NCI-H524 treated with DMSO at 0.1 percent for 48 hours (cell line): ENCODE measurements at regions not wholly inside any gene's neighbourhood (a gene's known extent, or its start where the extent isn't known, plus 50 kb on each side); places are given as distances from the start of the nearest gene placed in this dataset.

Experiments used
- DNase-seq: peaks from one replicate; lab custom pipeline; 2025; lab: John Stamatoyannopoulos, UW

- DNase-seq: no peak
These were observed 174.1 kb downstream of the DDX1 start for GRCh38 chr2:15765686-15766302.

- no peak for DNase-seq
These were observed 174.0 kb upstream of the MYCN start for GRCh38 chr2:15766303-15766861.

DNA sequence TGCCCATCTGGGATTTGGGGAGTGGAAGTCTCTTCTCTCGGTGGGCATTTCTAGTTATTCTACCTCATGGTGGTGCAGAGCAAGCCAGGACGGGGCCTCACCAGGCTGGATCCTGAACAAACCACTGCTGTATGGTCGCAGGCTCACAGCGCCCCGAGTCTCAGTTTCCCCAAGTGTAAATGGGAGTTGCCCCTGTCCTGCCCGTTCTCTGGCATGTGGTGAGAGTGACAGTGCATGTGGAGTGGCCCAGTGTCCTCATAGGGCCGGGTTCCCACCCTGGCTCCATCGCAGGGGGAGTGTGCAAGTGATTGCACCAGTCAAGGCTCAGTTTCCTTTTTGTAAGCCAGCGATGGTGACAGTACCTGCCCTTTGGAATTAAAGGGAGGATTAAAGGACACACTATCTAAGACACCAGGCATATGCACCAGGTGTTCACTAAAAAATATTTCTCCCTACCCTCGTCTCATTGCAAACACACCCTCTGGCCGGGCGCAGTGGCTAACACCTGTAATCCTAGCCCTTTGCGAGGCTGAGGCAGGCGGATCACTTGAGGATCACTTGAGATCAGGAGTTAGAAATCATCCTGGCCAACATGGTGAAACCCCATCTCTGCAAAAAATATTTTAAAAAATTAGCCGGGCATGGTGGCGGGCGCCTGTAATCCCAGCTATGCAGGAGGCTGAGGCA is 173.3 kb upstream of the MYCN start:
- DNase-seq: no peak

DNA sequence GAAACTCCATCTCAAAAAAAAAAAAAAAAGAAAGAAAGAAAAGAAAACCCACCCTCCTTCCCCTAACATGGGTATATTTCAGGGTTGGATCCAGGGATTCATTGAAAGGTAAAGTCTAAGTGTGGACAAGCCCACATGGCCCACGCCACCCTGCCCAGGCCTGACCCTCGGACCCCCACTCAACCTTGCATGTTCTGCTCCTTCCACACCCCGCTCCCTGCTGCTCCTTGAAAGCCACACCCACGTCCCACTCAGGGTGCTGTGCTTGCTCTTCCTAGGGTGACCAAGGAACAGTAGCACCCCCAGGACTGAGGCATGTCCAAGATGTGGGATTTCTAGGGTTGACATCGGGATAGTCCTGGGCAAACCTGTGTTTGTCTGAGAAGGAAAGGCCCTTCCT is 172.7 kb upstream of the MYCN start:
- DNase-seq: no peak

- DNase-seq: no peak
These were observed 172.2 kb upstream of the MYCN start for GRCh38 chr2:15768142-15768541.

GRCh38 chr2:15768615-15769014 is 171.7 kb upstream of the MYCN start:
- no peak for DNase-seq

- no peak for DNase-seq
These were observed 171.1 kb upstream of the MYCN start for GRCh38 chr2:15769235-15769634.

DNA sequence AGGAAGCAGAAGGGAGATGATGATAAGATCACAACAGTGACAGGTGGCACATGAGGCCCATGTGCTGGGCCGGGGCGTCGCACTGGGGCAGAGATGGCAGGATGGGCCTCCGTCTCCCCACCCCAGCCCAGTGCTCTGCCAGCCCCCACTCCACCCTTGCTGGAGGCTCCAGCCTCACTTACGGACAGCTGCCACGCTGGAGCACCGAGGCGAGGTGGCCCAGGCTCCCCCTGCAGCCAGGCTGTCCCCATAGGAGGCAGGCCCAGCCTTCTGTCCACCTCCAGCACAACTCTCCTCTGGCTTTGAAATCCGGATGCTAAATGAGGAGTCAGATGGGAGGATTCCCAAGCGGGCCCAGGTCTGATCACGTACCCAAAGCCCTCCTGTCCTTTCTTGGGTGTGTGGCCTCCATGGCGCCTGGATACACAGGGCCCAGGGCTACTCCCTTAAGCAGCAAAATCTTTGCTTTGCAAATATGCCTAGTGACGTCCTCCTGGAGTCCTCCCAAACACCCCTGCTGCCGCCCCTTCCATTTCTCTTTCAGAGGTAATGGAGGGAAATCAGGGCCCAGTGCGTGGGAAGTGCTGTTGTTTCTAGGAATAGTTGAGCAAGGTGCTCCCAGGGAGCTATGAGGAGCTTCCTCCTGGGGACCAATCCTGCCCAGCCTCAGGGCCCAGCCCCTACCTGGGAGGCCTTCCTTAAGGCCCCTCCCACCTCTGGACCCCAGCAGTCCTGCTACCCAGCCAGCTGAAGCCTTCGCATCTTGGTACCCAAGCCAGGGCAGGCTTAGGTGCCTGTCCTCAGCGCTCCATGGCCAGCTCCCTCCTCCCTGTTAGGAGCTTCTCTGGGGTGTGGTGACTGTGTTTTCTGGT is 170.4 kb upstream of the MYCN start:
- no peak for DNase-seq

- no peak for DNase-seq
These were observed 169.7 kb upstream of the MYCN start for GRCh38 chr2:15770606-15771005.

GRCh38 chr2:15771124-15771523 is 169.2 kb upstream of the MYCN start:
- no peak for DNase-seq

DNA sequence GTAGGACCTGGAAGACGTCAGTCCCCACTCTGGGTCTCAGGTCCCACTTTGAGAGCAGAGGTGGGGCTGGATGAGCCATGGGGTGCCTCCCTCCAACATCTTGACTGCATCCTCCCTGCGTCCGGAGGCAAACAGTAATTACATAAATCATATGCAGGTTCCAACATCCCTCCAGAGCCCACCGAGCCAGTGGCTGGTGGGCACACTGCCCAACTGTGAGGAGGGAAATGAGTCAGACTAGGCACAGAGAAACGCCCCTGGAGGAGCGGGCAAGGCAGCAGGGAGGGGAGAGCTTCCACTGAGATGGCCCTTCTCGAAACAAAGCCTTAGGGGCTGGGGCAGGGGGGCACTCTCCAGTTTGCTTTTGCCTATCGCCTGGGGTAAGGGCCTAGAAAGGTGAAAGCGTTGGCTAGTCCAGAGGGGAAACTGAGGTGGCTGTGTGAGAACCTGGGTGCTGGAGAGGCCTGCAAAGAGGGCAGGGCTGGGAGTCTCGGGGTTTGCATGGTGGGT is 168.2 kb upstream of the MYCN start:
- DNase-seq: no peak

GRCh38 chr2:15772681-15773080 is 167.7 kb upstream of the MYCN start:
- DNase-seq: no peak

- DNase-seq: no peak
These were observed 167.1 kb upstream of the MYCN start for GRCh38 chr2:15773204-15773603.

- no peak for DNase-seq
These were observed 166.5 kb upstream of the MYCN start for GRCh38 chr2:15773846-15774245.

- DNase-seq: no peak
These were observed 164.4 kb upstream of the MYCN start for GRCh38 chr2:15775753-15776628.

DNA sequence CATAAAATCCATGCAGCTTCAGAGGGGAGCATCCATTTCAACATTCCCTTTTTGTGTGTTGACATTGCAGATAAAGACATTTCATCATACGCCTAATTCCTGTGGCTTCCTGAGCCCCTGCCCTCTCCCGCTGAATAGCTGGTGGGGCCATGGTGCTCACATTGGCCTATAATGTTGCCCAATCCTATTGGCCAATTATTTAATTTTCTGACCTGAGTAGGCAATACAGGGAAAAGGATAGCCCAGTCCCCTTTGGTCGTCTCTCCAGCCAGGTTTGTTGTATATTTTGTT is 163.8 kb upstream of the MYCN start:
- no peak for DNase-seq

- no peak for DNase-seq
These were observed 163.2 kb upstream of the MYCN start for GRCh38 chr2:15776992-15777702.

DNA sequence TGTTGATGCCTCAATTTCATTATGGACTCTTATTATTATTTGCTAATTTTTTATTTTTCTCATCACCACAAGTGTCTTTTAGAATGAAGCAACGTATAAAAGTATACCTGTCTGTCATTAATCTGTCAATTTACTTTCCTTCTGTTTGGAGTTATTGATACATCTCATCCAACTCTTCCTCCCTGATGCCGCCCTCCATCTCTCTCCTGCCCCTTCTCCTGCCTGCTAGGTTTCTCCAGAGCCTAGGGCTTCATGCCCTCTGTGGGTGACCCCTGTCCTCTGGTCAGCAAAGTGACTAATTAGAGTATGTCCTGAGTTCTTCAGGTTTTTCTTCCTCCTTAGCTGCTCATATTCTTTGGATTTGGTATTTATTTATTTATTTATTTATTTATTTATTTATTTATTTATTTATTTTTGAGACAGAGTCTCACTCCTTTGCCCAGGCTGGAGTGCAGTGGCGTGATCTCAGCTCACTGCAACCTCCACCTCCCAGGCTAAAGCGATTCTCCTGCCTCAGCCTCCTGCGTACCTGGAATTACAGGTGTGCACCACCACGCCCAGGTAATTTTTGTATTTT is 162.5 kb upstream of the MYCN start:
- DNase-seq: no peak

GRCh38 chr2:15778529-15779219 is 161.7 kb upstream of the MYCN start:
- DNase-seq: no peak

DNA sequence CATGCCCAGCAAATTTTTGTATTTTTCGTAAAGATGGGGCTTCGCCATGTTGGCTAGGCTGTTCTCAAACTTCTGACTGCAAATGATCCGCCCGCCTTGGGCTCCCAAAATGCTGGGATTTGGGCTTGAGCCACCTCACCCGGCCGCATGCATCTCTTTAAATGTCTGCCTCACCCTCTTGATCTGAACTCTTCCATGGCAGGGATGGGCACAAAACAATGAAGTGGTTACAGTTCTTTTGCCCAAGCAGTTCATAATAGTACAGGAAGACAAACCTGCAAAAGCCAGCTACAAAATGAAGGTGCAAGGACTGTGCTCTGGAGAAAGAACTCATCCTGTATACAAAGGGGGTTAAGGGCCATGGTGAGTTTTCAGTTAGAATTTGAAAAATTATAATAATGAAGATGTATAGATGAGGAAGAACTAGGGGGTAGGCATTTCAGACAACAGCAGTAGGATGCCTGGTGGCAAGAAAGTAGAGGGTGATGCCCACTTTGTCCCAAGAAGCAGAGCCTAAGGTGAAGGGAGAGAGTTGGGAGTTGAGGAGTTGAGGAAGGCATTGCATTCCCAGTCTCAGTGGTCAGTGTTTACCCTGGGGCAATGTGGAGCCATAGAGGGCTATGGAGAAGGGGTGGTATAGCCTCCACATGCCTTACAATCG is 160.8 kb upstream of the MYCN start:
- DNase-seq: no peak
